ENCODE measurements at regions not wholly inside any gene's neighbourhood (a gene's known extent, or its start where the extent isn't known, plus 50 kb on each side); places are given as distances from the start of the nearest gene placed in this dataset.

DNA sequence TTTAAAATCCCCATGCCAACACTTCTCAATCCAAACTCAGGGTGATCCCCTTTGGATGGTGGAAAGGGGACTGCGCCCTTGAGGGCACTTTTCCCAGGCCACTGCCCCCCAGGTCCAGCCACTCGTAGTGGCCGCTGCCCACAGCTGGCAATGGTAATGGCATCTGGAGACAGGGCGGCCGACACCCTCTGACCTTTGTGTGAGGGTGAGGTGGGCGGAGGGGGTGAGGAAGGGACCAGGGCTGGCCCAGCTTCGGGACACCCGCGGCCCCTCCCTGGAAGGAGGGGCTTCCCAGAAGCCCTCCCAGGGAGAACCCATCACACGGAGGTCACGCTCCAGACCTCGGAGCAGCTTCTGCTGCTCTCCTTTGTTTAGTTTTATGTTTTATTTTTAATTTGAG, 289.7 kb downstream of the FOXL1 start:
- H3K27me3 ChIP-seq (ENCODE audit: insufficient read depth in 3 of 3, low read length in 2 of 3) = peaks cover 0 to 3% (median 2%) of the 10 kb centered on the region in 3 donors
- H3K4me1 ChIP-seq = peaks cover 10% of the 10 kb centered on the region
- TF ChIP-seq, protein P1, sequence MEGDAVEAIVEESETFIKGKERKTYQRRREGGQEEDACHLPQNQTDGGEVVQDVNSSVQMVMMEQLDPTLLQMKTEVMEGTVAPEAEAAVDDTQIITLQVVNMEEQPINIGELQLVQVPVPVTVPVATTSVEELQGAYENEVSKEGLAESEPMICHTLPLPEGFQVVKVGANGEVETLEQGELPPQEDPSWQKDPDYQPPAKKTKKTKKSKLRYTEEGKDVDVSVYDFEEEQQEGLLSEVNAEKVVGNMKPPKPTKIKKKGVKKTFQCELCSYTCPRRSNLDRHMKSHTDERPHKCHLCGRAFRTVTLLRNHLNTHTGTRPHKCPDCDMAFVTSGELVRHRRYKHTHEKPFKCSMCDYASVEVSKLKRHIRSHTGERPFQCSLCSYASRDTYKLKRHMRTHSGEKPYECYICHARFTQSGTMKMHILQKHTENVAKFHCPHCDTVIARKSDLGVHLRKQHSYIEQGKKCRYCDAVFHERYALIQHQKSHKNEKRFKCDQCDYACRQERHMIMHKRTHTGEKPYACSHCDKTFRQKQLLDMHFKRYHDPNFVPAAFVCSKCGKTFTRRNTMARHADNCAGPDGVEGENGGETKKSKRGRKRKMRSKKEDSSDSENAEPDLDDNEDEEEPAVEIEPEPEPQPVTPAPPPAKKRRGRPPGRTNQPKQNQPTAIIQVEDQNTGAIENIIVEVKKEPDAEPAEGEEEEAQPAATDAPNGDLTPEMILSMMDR (IDR thresholded peaks at IDR 0.05) = no peak
- no peaks in the 10 kb centered on the region for H3K36me3 ChIP-seq (ENCODE audit: insufficient read depth in 1 of 2, low read depth in 1 of 2)
- no peaks in the 10 kb centered on the region for H3K9me3 ChIP-seq
- ATAC-seq = no peak
- DNase-seq = no peak
- intact Hi-C loops (cut with DNase I) = no loop called here
- WGBS, 3 donors = 70 to 80% (median 72%) methylated on average over 12 of the region's 12 CpGs
- no peak overlapping the region for H3K4me3 ChIP-seq
- H3K27ac ChIP-seq = no peak overlapping the region

DNA sequence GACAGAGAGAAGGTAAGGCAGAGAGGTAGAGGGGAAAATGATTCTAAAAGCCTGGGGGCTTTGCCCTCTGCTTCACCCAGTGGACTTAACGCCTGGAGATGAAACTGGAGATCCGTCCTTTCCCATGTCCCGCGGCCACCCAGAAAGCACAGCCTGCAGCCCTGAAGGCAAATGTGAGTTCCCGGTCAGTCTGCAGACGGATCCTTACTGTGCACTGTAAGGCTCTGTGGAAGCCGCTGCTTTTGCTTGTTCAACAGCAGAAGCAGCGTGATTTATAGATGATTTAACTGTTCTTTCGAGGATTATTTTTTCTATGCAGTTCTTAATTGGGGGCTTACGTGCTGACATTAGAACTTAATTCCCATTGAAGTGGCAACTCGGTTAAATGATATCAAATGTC, 290.4 kb downstream of the FOXL1 start:
- ATAC-seq = no peak
- DNase-seq = no peak
- peaks cover 10% of the 10 kb centered on the region for H3K4me1 ChIP-seq
- H3K27me3 ChIP-seq (ENCODE audit: insufficient read depth in 3 of 3, low read length in 2 of 3) = peaks cover 0 to 3% (median 2%) of the 10 kb centered on the region in 3 donors
- WGBS, 3 donors = 34 to 58% (median 44%) methylated on average over 11 of the region's 11 CpGs
- TF ChIP-seq, protein P1 (IDR thresholded peaks at IDR 0.05) = no peak
- no peaks in the 10 kb centered on the region for H3K9me3 ChIP-seq
- no peak overlapping the region for H3K27ac ChIP-seq
- no peak overlapping the region for H3K4me3 ChIP-seq
- H3K36me3 ChIP-seq (ENCODE audit: insufficient read depth in 1 of 2, low read depth in 1 of 2) = no peaks in the 10 kb centered on the region
- intact Hi-C loops (cut with DNase I) = no loop called here

DNA sequence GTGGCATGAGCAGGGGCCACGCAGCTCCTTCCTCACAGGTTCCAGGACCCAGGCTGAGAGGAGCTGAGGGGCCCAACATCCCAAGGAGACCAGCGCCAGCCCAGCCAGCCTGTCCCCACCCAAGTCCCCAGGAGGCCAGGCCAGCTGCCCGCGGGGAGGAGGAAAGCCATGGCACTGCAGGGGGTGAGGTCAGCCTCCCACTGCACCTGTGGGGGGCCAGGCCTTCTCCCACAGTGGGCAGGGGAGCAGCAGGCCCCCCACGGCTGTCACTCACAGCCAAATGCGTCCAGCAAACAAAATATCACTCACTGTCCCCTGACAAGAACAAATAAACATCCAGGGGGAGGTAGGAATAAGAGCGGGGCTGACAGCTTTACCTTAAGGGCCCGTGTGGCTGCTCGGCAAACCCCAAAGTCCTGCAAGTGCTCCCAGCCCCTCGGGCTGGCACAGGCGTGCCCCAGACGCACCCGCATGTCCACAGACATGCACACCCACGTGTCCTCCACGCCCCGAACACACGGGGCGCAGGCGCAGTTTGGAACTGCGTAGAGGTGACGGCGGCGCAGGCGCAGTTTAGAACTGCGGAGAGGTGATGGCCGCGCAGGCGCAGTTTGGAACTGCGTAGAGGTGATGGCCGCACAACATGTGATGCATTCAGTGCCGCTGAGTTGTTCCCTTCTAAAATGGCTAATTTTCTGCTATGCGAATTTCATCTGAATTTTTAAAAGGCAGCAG, 291.1 kb downstream of the FOXL1 start:
- intact Hi-C loops (cut with DNase I) = no loop called here
- Histone ChIP-seq H3K9me3 (no peaks in the 10 kb centered on the region), H3K36me3 (ENCODE audit: insufficient read depth in 1 of 2, low read depth in 1 of 2) (no peaks in the 10 kb centered on the region), H3K4me3 (no peak overlapping the region), H3K27ac (no peak overlapping the region), H3K4me1 (peaks cover 10% of the 10 kb centered on the region), H3K27me3 (ENCODE audit: insufficient read depth in 3 of 3, low read length in 2 of 3) (peaks cover 0 to 3% (median 2%) of the 10 kb centered on the region in 3 donors)
- whole genome bisulfite sequencing, 3 donors = 74 to 83% (median 82%) methylated on average over 32 of the region's 32 CpGs
- TF ChIP-seq, protein P1 (IDR thresholded peaks at IDR 0.05) = no peak
- no peak for DNase-seq
- no peak for ATAC-seq

DNA sequence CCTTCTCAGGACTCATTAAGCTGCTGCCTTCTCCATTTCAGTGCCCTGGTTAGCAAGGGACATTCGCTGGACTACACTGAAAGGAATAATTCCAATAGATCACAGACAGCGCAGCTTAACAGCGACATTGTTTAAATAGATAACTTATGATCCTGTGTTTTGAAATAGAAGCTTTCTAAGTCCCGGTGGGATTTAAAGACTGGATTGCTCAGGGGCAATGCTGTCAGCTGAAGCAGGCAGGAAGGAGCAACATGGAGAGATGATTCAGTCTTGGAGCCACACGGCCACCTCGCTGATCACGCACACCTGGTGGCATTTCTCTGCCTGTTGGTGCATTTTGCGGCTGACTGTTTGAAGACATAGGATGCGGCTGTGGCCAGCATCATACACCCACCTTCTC, 292.0 kb downstream of the FOXL1 start:
- intact Hi-C loops (cut with DNase I) = no loop called here
- H3K4me1 ChIP-seq = peaks cover 10% of the 10 kb centered on the region
- DNase-seq (no peak), ATAC-seq (no peak)
- TF ChIP-seq, protein P1 (IDR thresholded peaks at IDR 0.05) = no peak
- no peaks in the 10 kb centered on the region for H3K36me3 ChIP-seq (ENCODE audit: insufficient read depth in 1 of 2, low read depth in 1 of 2)
- 71 to 77% (median 74%) methylated on average over 9 of the region's 9 CpGs for WGBS, 3 donors
- no peak overlapping the region for H3K4me3 ChIP-seq
- H3K9me3 ChIP-seq = no peaks in the 10 kb centered on the region
- no peak overlapping the region for H3K27ac ChIP-seq
- peaks cover 0 to 3% (median 2%) of the 10 kb centered on the region in 3 donors for H3K27me3 ChIP-seq (ENCODE audit: insufficient read depth in 3 of 3, low read length in 2 of 3)

GRCh38 chr16:86872131-86872530, 293.8 kb downstream of the FOXL1 start:
- DNase-seq (no peak), ATAC-seq (no peak)
- TF ChIP-seq, protein P1 (IDR thresholded peaks at IDR 0.05) = no peak
- Histone ChIP-seq H3K4me3 (no peak overlapping the region), H3K27ac (no peak overlapping the region), H3K36me3 (ENCODE audit: insufficient read depth in 1 of 2, low read depth in 1 of 2) (no peaks in the 10 kb centered on the region), H3K9me3 (no peaks in the 10 kb centered on the region), H3K4me1 (no peaks in the 10 kb centered on the region), H3K27me3 (ENCODE audit: insufficient read depth in 3 of 3, low read length in 2 of 3) (peaks cover 0 to 4% (median 4%) of the 10 kb centered on the region in 3 donors)
- intact Hi-C loops (cut with DNase I) = no loop called here
- 56 to 70% (median 63%) methylated on average over 9 of the region's 9 CpGs for WGBS, 3 donors

Measured in psoas muscle (tissue), 7 donors.